Left ventricle myocardium inferior (tissue), 1 donor: ENCODE measurements at regions not wholly inside any gene's neighbourhood (a gene's known extent, or its start where the extent isn't known, plus 50 kb on each side); places are given as distances from the start of the nearest gene placed in this dataset.

Experiments
- DNase-seq: peaks from one replicate; pipeline ENCODE4 v3.0.0-alpha.2; 2020
- H3K27ac ChIP-seq: fragments of 200-600 bp; replicated peaks from 2 replicates; pipeline ENCODE4 v1.8.0; 2021
- H3K27me3 ChIP-seq: fragments of 200-600 bp; 2 replicates; pipeline ENCODE4 v1.8.0; 2021; ENCODE audit warnings: low read depth
- H3K36me3 ChIP-seq: fragments of 200-600 bp; 2 replicates; pipeline ENCODE4 v1.8.0; 2021
- H3K4me1 ChIP-seq: fragments of 200-600 bp; 2 replicates; pipeline ENCODE4 v1.8.0; 2021
- H3K4me3 ChIP-seq: fragments of 200-600 bp; 2 replicates; pipeline ENCODE4 v1.8.0; 2021; ENCODE audit warnings: mild to moderate bottlenecking, moderate library complexity
- H3K9me3 ChIP-seq: fragments of 200-600 bp; replicated peaks from 2 replicates; pipeline ENCODE4 v1.8.0; 2021
- intact Hi-C: fragments of 100-400 bp; cut with micrococcal nuclease; formaldehyde crosslinking; loops from one replicate; pipeline ENCODE4 v1.11.0; 2022
- TF ChIP-seq, protein P1 (sequence below): fragments of 200-600 bp; IDR thresholded peaks from 2 replicates; pipeline ENCODE4 v1.8.0; 2021; ENCODE audit warnings: antibody characterized with exemption, mild to moderate bottlenecking, borderline replicate concordance
- donor health status: DM: no; HTN: yes; CAD: no; lungs with severe emphysema.

DNA sequence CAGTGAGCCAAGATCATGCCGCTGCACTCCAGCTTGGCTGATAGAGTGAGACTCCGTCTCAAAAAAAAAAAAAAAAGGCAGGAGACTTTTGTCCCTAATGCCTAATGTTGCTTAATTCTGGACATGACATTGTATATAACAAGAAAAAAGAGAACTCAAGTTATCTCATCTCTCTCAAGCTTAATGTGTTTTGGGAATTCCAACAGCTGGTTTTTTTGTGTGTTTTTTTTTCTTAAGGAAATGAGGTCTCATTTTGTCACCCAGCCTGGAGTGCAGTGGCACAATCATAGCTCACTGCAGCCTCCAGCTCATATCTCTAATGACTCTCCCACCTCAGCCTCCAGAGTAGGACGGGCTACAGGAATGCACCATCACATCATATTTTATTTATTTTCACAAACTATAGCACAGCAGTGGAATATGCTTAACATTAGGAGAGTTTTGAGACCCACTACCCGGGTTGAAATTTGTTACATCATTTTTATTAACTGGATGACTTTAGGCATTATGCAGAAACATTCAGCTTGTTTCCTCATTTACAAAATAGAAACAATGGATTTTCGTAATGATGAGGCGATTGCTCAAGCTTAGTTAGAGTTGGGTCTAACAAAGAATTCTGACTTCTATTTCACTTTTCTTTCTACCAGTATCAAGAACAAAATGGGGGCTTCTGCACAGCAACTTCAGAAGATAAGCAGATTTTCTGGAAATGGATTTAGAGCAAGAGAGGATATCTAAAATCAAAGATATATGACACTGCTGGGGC lies 104.1 kb upstream of the BTN3A2 start:
- TF ChIP-seq, protein P1, sequence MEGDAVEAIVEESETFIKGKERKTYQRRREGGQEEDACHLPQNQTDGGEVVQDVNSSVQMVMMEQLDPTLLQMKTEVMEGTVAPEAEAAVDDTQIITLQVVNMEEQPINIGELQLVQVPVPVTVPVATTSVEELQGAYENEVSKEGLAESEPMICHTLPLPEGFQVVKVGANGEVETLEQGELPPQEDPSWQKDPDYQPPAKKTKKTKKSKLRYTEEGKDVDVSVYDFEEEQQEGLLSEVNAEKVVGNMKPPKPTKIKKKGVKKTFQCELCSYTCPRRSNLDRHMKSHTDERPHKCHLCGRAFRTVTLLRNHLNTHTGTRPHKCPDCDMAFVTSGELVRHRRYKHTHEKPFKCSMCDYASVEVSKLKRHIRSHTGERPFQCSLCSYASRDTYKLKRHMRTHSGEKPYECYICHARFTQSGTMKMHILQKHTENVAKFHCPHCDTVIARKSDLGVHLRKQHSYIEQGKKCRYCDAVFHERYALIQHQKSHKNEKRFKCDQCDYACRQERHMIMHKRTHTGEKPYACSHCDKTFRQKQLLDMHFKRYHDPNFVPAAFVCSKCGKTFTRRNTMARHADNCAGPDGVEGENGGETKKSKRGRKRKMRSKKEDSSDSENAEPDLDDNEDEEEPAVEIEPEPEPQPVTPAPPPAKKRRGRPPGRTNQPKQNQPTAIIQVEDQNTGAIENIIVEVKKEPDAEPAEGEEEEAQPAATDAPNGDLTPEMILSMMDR: no peak
- Histone ChIP-seq H3K9me3 (no peaks in the 10 kb centered on the region), H3K36me3 (no peaks in the 10 kb centered on the region), H3K4me1 (no peaks in the 10 kb centered on the region), H3K4me3 (no peak overlapping the region), H3K27me3 (peaks cover 78% of the 10 kb centered on the region), H3K27ac (no peak overlapping the region)
- intact Hi-C loops: no loop called here
- no peak for DNase-seq

DNA sequence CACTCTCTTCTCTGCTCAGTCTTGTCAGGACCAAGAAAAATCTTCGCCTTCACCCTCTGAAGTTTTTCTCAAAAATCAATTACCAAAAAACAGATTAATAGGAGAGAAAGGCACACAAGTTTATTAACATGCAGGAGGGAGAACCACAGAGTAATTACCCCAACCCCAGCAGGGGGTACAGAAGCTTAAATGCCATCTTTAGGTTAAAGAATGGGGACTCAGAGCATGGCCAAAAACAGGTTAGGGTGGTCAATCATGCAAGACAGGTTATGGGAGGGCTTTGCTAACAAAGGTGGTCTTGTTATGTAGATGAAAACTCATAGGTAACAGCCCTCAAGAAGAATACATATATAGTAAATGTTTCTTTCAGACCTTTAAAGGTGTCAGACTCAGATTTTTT lies 100.5 kb upstream of the BTN3A2 start:
- Histone ChIP-seq H3K9me3 (no peaks in the 10 kb centered on the region), H3K27ac (no peak overlapping the region), H3K27me3 (peaks cover 64% of the 10 kb centered on the region), H3K36me3 (no peaks in the 10 kb centered on the region), H3K4me3 (no peak overlapping the region), H3K4me1 (no peaks in the 10 kb centered on the region)
- DNase-seq: no peak
- TF ChIP-seq, protein P1: no peak
- intact Hi-C loops: no loop called here

DNA sequence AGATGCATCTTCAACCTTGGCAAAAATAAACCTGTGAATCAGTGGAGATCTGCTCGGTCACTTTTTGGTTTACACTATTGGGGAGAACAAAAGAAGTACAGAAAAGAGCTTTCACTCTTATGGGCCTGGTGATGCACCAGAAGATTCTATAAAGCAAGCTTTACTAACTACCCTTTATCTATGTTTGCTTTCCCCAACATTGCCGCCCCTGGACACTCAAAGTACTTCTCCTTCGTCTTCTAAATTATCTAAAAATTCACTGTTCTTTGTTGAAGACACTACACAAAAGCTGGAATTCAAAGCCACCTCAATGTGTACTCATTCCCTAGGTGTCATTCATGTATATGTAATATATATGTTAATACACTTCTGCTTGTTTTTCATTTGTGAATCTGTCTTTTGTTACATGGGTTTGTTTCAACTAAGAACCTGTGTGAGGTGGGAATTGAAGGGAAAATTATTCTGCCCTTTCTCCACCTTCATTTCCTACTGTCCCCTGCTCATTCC lies 97.9 kb upstream of the BTN3A2 start:
- Histone ChIP-seq H3K36me3 (no peaks in the 10 kb centered on the region), H3K4me3 (no peak overlapping the region), H3K9me3 (no peaks in the 10 kb centered on the region), H3K27me3 (peaks cover 65% of the 10 kb centered on the region), H3K4me1 (peaks cover 15% of the 10 kb centered on the region), H3K27ac (no peak overlapping the region)
- TF ChIP-seq, protein P1: no peak
- no peak for DNase-seq
- intact Hi-C loops: no loop called here

DNA sequence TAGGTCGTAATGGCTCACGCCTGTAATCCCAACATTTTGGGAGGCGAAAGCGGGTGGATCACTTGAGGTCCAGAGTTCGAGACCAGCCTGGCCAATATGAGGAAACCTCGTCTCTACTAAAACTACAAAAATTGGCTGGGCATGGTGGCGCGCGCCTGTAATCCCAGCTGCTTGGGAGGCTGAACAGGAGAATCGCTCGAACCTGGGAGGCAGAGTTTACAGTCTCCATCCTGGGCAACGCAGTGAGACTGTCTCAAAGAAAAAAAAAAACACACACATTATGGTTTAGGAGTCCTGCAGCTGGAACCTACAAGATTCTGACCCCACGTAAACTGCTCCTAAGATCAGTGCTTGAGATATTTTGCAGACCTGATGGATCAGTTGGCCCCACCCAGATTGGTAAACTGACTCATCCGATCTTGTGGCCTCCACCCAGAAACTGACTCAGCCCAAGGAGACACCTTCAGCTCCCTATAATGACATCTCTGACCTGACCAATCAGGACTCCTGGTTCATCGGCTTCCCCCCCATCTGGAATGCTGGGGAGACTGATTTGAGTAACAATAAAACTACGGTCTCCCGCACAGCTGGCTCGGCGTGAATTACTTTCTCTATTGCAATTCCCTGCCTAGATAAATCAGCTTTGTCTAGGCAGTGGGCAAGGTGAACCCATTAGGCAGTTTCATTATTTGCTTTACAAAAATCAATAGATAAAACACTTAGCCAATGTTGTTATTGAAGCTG lies 96.2 kb upstream of the BTN3A2 start:
- Histone ChIP-seq H3K27me3 (peaks cover 69% of the 10 kb centered on the region), H3K9me3 (no peaks in the 10 kb centered on the region), H3K4me1 (peaks cover 30% of the 10 kb centered on the region), H3K36me3 (no peaks in the 10 kb centered on the region), H3K4me3 (no peak overlapping the region), H3K27ac (no peak overlapping the region)
- intact Hi-C loops: no loop called here
- no peak for DNase-seq
- TF ChIP-seq, protein P1: no peak

DNA sequence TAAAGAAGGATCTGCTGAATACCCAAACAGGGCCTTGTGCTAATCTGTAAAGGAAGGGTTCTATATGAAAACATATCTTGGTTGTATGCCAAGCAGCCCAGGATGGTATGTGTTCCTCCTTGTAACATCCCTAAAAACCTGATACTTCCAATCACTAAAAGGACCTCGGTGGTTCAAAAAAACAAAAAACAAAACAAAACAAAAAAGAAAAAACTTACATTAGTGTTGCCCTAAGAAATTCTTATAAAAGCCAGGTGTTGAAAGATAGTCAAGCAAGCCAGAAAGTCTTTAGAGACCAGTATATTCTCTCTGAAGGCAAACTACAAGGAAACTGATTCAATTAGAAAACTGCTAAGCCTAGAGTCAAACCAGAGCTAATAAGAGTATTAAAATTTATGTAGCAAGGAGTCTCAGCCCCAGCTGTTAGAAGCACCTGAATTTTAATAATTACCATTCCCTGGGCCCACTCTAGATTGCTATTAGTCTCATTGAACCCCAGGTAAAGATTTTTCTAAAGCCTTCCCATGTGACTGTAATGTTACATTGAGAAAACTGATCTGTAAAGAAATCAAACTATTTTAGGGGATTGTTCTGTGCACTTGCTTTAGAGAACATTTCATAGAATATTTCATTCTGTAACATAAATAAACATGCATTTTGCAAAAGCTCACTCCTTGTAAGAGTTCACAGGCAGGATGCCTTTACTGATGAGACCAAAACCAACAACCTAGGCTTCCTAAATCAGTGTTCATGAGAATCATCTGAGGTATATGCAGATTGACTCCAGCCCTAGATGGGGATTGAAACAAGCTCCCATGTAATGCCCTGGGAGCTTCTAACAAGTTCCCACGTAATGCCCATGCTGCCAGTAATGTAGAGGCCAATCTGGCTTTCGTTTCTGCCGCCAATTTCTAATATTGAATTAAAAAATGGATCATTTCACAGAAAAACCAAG lies 95.2 kb upstream of the BTN3A2 start:
- DNase-seq: no peak
- Histone ChIP-seq H3K36me3 (no peaks in the 10 kb centered on the region), H3K27ac (no peak overlapping the region), H3K4me3 (no peak overlapping the region), H3K27me3 (peaks cover 74% of the 10 kb centered on the region), H3K9me3 (no peaks in the 10 kb centered on the region), H3K4me1 (peaks cover 36% of the 10 kb centered on the region)
- TF ChIP-seq, protein P1: no peak
- intact Hi-C loops: no loop called here
